GM19395 (cell line): ENCODE measurements at regions not wholly inside any gene's neighbourhood (a gene's known extent, or its start where the extent isn't known, plus 50 kb on each side); places are given as distances from the start of the nearest gene placed in this dataset.
"Not testable (repeated sequence)": the region's sequence is repeated elsewhere in the genome, so short reads cannot be mapped to it uniquely, and the experiment has no call there.

Experiments used
- ATAC-seq: cut with Tn5 transposase; IDR thresholded peaks from one replicate; pipeline ENCODE4 v1.9.1; 2021; ENCODE audit warnings: mild to moderate bottlenecking, moderate library complexity; ENCODE audit not compliant: unreplicated experiment

DNA sequence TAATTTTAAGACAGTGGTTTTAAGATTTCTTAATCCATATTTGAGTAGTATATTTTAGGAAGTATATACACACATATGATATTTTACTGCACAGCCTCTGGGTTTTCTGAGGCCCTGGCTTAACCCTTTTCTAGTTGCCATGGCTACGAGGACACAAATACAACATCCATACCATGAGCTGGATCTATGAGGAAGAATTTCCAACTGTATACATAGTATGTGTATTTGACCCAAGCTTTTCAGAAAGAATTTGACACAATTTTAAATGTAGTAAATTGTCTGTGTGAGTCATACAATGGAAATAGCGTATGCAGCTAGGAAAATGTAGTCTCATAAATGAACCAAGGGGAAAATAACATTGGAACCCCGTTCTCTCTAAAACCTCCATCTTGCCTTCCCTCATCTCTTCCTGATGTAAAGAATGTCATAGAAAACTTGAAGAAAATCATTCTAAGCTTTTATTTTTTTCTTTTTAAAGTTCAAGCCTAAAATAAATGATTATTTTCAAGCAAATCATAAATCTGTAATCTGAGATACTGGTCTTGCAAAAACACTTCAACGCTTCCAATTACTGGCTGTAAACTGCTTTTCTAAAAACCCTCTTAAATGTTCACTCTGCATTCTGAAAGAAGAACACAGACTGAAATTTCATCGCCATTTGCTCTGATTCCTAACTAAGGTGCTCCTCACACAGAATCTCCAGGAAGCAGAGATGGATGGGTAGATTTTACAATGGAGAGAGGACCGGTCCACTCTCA, 172.4 kb downstream of the LACC1 start:
- ATAC-seq, result no peak

DNA sequence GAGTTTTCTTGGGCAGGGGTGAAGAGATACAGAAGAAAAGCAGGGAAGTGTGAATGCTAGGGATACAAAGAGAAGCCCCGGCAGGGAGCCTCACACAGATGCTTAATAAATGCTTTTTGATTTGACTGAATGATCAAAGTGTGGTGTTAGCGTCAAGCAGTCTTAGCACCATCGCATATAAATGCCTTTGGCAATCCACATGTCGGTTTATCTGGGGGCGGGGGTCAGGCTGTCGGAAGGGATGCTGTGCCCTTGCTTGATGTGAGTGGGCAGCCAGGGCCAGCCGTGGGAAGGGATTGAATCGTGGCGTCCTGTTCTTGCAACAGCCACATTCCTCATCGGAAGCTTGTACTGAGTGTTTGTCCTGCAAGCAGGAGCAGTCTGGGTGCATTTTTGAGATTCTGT, 173.1 kb downstream of the LACC1 start:
- ATAC-seq, result no peak

DNA sequence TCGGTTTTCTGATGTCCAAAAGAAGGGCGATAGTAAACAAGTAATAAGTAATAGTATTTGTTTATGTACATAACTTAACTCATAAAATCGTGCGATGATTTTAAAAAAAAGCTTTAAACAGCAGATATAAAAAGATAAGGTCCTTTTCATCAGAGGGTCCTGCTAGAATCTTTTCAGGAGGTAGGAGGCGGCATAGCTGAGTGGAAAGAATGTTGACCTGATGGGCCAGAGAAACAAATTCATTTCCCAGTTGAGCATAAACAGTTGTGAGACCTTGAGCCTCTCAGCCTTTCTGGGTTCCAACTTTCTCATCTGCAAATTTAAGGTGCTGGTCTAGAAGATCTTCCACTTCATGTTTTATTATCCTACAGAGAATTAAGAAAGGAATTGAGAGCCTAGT, 173.5 kb downstream of the LACC1 start:
- ATAC-seq, result no peak

DNA sequence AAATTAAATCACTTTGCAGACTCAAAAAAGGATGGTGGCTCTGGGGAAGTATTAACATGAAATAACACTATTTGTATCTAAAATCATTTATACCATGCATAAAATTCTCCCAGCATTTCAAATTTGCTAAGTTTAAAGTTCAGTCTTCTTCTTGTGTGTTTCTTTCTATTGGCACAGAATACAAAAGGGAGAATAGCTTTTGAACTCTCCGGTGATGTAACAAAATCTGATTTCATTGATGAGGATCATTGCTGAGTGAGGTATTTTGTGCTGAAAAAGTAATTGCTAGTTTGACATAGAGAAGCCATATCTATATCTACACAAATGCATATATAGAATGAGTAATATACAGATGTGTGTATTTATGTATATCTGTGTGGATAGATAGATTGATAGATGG, 174.8 kb downstream of the LACC1 start:
- no peak for ATAC-seq

DNA sequence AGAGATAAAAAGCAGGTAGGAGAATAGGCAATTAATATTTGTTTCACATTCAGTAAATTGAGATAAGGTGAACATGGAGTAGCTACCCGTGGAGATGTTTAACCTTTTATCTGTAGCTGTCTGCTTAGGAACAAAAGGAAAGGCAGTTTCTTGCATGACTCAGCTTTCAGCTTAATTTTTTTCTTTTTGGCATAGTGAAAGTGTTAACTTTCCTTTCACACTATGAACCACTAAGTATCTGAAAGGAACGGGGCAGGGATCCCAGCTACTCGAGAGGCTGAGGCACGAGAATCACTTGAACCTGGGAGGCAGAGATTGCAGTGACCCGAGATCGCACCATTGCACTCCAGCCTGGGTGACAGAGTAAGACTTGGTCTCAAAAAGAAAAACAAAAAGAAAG, 176.0 kb downstream of the LACC1 start:
- ATAC-seq, result not testable (repeated sequence)

DNA sequence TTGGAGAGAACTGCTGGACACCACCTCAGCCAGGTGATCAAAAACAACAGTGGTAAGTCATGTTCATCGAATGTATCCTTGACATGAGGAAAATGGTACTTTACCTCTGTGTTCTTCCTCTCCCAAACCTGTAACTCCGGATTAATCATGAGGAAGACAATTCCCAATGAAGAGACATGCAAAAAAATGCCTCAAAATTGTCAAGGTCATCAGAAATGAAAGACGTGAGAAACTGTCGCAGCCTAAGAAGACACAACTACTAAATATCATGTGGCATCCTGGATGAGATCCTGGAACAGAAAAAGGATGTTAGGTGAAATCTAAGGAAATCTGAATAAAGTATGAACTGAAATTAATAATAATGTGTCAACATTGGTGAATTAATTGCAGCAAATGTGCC, 178.4 kb downstream of the LACC1 start:
- ATAC-seq, result no peak

DNA sequence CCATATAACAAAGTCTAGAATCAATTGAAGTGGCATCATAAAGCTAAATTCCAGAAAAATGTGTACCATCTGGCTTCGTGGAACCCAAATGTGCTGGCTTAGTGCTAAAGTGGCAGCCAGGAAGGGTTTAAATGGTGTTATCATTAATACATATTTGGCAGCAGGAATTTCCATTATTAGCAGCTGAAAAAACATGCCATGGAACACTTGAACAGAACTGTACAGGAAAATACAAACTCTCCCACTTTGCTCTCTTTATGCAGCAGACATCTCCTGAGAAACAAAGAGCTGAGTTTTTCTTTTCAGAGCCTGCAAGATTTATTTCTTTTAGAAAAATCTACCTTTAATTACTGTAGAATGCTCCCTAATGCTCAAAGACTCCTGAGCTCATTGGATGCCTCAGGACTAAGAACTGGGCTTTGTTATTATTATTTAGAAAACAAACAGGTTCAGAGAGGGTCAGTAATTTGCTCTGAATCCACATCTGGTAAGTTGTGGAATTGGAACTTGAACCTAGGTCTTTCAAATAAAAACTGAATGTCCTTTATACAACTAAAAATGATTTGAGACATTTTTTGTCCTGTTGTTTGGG, 179.0 kb downstream of the LACC1 start:
- no peak for ATAC-seq

DNA sequence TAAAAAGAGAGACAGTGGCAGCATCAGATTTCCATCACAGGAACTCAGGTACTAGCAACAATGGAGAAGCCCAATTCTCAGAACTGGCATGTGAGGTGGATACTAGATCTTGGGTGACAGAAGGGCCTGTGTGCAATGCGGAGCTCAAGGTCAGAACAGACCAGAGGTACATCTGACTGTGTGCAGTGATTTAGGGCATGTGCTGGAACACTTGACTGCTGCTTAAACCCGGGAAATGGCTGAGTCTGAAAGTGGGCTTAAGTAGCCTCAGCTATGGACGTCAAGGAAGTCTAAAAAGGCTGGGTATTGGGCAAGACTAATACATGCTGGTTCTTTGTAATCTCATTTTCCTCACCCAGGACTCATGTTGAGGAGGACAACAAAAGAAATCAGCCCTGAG, 182.2 kb downstream of the LACC1 start:
- no peak for ATAC-seq

DNA sequence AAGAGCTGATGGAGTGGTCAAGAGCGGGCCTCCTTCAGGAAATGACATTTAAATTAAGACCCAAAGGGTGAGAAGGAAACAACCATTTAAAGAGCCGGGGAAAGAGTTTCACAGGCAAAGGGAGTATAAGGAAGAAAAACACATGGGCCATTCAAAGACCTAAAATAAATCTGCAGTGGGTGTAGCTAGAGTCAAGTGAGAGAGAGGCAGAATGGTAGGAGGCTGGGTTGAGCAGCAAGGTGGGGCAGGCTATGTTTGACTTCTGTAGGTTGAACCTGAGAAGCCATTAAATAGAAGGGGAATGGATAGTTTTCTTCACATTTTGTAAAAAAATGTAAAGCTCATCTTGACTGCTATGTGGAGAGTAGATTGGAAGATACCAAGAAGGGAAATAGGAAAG, 183.8 kb downstream of the LACC1 start:
- ATAC-seq, result no peak

DNA sequence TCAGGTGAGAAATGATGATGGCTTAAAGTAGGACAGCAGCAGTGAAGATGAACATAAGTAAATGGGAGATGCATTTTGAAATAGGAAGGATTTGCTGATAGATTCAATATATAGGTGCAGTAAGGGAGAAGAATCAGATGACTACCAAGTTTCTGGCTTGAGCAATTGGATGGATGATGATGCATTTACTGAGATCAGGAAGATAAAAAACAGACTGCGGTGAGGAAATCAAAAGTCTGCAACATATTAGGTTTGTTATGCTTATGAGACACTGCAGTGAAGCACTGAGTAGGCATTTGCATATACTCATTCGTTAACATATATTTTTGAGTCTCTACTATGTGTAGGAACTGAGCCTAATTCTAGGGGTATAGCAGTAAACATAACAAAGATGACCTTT, 184.2 kb downstream of the LACC1 start:
- no peak for ATAC-seq

DNA sequence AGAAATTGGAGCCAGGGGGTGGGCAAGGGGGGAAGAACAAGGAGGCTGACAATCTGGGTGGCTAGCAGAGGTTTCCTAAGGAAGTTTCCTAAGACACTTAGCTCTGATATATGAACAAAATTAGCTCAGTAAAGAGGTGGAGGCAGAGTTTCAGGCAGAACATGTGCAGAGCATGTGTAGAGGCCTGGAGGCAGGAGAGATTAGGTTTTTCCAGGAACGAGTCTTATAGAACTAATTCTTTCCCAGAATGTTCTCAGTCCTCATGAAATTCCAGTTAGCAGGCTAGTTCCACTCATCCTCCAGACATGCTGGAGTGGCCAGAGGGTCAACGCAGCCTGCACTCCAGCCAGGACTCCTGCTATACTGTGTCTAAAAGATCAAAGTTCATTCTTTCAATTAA, 184.7 kb downstream of the LACC1 start:
- ATAC-seq, result no peak

DNA sequence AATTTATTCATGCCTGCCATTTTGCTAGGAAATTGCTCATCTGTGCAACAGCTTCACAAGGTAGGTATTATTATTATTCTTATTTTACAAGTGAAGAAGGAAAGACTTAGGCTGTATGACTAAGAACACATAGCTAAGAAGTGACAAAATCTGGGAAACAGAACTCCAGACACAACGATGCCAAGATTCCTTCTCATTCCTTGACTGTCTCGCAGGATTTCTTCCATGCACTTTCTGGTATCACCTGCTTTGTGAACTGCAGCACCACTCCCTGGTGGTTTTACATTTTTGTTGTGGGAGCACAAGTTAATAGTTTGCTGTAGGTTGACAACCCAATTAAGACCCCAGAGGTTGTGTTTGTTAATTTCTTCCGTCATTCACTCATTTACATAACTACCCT, 188.5 kb downstream of the LACC1 start:
- ATAC-seq, result no peak

DNA sequence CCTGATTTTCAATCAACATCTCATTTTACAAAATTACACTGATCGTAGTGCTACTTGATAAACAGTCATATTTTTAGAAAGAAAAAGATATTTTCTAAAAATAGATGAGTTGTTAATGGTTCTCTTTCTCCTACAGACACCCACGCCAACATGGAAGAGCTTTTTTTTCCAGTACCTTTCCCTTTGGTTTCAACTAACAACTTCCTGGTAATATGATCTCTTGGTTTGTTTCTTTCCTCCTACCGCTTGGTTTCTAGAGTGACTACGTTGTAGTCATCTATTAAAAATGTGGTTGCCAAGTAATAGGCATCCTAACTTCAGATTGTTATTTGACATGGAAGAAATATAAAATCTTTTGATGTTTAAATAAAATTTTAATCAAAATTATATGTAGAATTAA, 189.0 kb downstream of the LACC1 start:
- ATAC-seq, result no peak

DNA sequence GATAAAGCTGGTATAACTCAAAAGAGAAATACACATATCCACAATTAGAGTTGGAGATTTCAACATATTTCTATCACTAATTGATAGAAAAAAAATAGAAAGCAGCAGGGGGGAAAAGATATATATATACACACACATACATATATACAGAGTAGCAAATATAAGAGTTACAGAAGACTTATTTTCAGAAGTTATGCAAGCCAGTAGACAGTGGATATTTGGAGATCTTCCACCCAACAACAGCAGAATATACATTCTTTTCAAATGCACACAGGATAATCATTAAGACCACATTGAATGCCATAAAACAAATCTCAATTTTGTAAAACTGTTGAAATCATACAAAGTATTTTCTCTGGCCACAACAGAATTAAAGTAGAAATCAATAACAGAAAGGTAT, 192.8 kb downstream of the LACC1 start:
- ATAC-seq, result no peak

DNA sequence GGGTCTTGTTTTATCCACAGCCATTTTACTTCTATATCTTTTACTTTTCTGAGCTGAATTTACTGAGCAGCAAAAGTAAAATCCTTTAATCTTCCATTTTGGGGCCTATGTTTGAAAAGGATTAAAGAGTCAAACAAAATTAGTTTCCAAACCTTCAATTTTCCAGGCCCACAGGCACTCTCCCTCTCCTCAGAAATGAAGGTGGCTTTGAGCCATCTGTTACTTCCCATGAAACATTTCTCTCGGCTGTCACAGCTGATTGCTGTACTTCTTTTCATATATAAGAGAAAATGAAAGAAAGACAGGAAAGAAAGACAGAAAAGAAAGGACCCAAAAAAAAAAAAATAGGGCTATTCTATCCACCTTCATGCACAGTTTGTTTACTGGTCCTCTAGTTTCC, 194.9 kb downstream of the LACC1 start:
- no peak for ATAC-seq

DNA sequence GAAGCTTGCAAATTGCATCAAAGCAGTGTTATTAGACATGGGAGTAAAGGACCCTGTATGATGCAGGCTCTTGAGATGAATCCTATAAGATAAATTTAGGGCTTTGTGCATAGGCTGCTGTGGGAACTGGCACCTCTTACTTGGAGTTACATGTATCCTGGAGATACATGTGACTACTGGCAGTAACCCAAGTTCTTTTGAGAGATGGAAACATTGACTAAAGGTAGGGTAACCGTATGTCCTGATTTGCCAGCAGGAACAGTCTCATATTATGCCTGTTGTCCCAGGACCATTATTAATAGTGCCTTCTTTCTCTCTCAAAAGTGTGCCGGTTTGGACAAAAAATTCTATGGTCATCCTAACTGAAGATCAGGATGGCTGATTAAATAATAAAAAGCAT, 195.4 kb downstream of the LACC1 start:
- no peak for ATAC-seq

DNA sequence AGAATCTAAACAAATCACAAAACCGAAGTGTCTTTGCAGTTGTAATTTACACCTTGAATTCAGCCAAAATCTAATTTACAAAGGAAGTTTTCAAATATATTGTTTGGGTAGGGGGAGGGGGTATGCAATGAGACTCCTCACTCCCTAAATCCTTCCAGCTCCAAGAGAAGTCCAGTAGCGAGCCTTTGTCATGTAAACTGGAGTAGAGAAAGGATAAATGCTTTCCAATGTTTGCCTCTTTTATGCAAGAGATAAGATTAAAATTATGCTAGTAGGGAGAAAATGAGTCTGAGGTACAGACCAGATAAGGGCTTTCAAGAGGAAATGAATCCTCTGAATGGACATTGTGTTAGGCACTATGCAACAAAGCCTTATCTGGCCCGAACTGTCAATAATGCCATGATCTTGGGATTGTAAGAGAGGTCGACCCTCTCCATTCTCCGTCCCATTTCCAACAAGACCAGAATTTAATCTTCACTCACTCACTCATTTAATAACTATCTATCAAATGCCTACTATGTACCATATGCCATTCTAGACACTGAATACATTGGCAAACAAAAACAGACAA, 199.2 kb downstream of the LACC1 start:
- no peak for ATAC-seq

DNA sequence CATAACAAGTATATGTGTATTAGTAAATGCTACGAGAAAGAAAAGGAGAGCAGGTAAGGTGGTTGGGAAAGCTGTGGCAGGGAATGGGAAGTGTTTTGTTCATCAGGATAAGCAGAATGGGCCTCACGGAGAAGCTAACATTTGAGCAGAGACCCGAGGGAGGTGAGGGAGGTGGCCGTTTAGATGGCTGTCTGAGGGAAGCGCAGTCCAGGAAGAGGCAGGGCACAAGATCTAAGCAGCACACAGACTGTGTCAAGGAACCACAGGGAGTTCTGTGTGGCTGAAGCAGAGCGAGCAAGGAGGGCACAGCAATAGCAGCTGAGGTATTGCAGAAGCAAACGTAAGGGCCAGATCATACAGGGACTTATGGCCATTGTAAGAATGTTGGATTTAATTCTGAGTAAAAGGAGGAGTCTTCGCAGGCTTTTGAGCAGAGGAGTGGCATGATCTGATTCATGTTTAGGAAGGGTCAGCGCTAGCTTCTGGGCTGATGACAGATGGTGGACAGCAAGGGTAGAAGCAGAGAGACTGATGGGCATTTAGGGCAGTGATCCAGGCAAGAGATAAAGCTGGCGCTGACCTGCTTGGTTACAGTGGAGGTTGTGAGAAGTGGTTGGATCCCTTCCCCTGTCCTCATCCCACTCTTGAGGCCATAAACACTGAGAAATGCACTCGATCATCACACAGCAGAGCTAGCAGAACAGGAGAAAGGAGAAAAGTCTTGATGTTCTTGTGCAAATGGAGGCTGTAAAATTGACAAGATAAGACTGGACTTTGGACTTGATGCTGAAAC, 199.9 kb downstream of the LACC1 start:
- ATAC-seq, result no peak

DNA sequence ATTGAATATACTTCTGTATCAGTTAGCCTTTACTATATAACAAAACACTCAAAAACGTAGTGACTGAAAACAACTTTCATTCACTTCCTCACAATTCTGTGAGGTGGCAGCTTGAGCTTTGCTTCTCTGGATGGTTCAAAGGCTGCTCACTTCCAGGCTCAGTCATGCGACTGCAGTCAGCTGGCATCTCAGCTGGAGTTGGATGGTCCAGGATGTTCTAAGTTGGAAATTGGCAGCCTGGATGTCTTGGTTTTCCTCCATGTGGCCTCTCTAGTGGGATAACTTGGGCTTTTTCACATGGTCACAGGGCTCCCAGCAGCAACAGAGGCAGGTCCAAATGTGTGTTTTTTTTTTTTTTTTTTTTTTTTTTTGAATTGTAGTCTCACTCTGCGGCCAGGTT, 204.4 kb downstream of the LACC1 start:
- no peak for ATAC-seq

DNA sequence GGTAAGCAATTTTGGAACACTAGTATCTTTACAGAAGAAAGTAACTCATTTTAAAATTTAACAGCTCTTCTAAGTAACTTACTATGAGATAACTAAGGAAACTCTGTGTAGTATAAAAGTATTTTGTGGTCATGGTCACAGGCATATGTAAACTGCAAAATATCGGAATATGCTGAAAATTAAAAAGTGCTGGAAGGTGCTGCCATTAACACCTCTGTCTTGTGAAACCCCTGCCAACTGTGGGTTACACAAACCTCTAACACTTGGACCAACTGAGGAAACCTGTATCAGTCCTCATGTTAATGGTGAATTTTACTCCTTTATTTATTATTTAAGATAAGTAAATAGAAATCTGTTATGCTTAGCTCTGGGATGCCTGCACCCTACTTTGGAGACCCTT, 206.7 kb downstream of the LACC1 start:
- no peak for ATAC-seq

DNA sequence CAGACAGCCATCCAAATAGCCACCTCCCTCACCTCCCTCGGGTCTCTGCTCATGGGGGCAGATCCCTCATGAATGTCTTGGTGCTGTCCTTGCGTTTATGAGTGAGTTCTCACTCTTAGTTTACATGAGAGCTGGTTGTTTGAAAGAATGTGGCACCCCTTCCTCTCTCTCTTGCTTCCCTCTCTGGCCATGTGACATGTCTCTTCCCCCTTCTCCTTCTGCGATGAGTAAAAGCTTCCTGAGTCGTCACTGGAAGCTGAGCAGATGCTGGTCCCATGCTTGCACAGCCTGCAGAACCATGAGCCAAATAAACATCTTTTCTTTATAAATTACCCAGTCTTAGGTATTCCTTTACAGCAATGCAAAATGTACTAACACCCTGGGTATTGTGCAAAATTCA, 208.7 kb downstream of the LACC1 start:
- ATAC-seq, result no peak

DNA sequence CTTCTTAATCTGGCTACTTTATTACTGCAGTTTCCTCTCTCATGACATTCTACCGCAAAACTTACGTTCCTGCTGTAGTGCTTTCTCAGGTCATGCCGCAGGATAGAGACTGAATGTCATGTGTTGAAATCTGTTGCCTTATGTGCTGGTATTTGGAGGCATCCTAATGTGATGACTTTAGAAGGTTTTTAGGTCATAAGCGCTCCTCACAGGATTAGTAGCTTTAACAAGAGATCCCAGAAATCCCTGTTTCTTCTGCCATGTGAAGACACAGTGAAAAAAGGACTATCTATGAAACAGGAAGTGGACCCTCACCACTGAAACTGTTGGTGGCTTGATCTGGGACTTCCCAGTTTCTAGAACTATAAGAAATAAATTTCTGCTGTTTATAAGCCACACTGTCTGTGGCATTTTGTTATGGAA, 209.3 kb downstream of the LACC1 start:
- ATAC-seq, result no peak
